ENCODE measurements at regions not wholly inside any gene's neighbourhood (a gene's known extent, or its start where the extent isn't known, plus 50 kb on each side); places are given as distances from the start of the nearest gene placed in this dataset.

DNA sequence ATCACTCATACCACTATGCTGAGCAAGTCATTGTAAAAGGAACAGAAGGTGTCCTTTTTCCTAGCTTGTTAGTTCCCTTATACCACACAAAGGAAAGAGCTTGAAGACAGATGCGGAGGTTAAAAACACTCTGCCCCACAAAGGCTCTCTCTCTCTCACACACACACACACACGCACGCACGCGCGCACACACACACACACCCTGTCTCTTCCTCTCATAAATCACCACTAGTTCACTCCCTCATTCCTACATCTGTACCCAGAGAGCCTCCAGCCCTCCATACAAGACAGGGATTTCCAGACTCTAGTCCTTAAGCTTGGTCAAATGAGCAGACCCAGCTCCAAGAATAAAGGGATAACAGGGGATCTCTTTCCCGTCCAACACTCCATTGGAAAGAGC lies 120.1 kb upstream of the THBS1 start:
- Histone ChIP-seq H3K9me2 (replicated peaks; ENCODE audit: insufficient read depth, low read length) (no peaks in the 10 kb centered on the region), H3K4me1 (ENCODE audit: low read length) (no peaks in the 10 kb centered on the region), H2AFZ (ENCODE audit: low read length) (no peak overlapping the region), H4K20me1 (ENCODE audit: insufficient read depth, low read length) (no peaks in the 10 kb centered on the region), H3K36me3 (replicated peaks; ENCODE audit: insufficient read depth, low read length) (no peaks in the 10 kb centered on the region), H3K9ac (ENCODE audit: low read length) (no peak overlapping the region), H3K27me3 (replicated peaks; ENCODE audit: insufficient read depth, low read length) (no peaks in the 10 kb centered on the region), H3F3A (ENCODE audit: insufficient read depth, low read length) (no peaks in the 10 kb centered on the region), H3K4me3 (ENCODE audit: low read length) (no peak overlapping the region), H3K4me2 (ENCODE audit: low read depth, low read length) (no peak overlapping the region), H3K79me2 (ENCODE audit: low read length) (no peaks in the 10 kb centered on the region), H3K9me3 (replicated peaks; ENCODE audit: insufficient read depth, low read length) (no peaks in the 10 kb centered on the region), H3K27ac (ENCODE audit: low read length) (no peak overlapping the region)
- TF ChIP-seq EZH2 (optimal IDR thresholded peaks at IDR 0.05; ENCODE audit: low read depth, low read length) (no peak), EZH2phosphoT487 (IDR thresholded peaks at IDR 0.05; ENCODE audit: low read length) (no peak)
- TF ChIP-seq, protein P1, sequence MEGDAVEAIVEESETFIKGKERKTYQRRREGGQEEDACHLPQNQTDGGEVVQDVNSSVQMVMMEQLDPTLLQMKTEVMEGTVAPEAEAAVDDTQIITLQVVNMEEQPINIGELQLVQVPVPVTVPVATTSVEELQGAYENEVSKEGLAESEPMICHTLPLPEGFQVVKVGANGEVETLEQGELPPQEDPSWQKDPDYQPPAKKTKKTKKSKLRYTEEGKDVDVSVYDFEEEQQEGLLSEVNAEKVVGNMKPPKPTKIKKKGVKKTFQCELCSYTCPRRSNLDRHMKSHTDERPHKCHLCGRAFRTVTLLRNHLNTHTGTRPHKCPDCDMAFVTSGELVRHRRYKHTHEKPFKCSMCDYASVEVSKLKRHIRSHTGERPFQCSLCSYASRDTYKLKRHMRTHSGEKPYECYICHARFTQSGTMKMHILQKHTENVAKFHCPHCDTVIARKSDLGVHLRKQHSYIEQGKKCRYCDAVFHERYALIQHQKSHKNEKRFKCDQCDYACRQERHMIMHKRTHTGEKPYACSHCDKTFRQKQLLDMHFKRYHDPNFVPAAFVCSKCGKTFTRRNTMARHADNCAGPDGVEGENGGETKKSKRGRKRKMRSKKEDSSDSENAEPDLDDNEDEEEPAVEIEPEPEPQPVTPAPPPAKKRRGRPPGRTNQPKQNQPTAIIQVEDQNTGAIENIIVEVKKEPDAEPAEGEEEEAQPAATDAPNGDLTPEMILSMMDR (IDR thresholded peaks at IDR 0.05; ENCODE audit: low read length) = no peak
- no peak for DNase-seq

DNA sequence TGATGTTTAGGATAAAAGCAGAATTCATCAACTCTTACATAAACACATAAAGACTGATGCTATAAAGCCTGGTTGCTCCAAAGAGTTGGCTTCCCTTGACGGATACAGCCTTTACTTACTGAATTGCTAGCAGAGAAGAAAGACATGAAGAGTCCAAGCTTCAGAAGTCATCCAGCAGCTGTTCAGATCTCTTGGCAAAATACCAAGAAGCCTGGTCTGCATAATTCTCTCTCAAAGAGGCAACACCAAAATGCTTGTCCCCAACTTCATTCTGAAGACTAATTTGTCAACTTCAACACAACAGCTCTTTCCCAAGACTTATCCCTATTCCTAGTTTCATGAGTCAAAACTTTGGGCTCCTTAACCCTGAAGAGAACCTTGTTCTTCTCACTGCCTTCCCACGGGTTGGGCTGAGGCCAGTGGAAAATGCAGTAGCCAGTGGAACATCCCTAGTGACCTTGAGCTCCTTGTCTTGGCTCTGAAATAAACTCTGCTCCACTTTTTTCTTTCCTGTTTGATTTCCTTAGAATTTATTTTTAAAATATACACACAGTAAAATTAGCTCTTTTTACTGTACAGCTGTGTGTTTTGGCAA lies 119.2 kb upstream of the THBS1 start:
- H3K4me1 ChIP-seq (ENCODE audit: low read length) = no peaks in the 10 kb centered on the region
- no peaks in the 10 kb centered on the region for H3K9me3 ChIP-seq (replicated peaks; ENCODE audit: insufficient read depth, low read length)
- H2AFZ ChIP-seq (ENCODE audit: low read length) = no peak overlapping the region
- no peaks in the 10 kb centered on the region for H3K36me3 ChIP-seq (replicated peaks; ENCODE audit: insufficient read depth, low read length)
- no peak overlapping the region for H3K9ac ChIP-seq (ENCODE audit: low read length)
- TF ChIP-seq EZH2phosphoT487 (IDR thresholded peaks at IDR 0.05; ENCODE audit: low read length) (no peak), EZH2 (optimal IDR thresholded peaks at IDR 0.05; ENCODE audit: low read depth, low read length) (no peak)
- TF ChIP-seq, protein P1 (IDR thresholded peaks at IDR 0.05; ENCODE audit: low read length) = no peak
- no peaks in the 10 kb centered on the region for H3K9me2 ChIP-seq (replicated peaks; ENCODE audit: insufficient read depth, low read length)
- H3K79me2 ChIP-seq (ENCODE audit: low read length) = no peaks in the 10 kb centered on the region
- H3K27me3 ChIP-seq (replicated peaks; ENCODE audit: insufficient read depth, low read length) = no peaks in the 10 kb centered on the region
- H3K27ac ChIP-seq (ENCODE audit: low read length) = no peak overlapping the region
- H4K20me1 ChIP-seq (ENCODE audit: insufficient read depth, low read length) = no peaks in the 10 kb centered on the region
- H3K4me3 ChIP-seq (ENCODE audit: low read length) = no peak overlapping the region
- H3F3A ChIP-seq (ENCODE audit: insufficient read depth, low read length) = no peaks in the 10 kb centered on the region
- DNase-seq = no peak
- no peak overlapping the region for H3K4me2 ChIP-seq (ENCODE audit: low read depth, low read length)

DNA sequence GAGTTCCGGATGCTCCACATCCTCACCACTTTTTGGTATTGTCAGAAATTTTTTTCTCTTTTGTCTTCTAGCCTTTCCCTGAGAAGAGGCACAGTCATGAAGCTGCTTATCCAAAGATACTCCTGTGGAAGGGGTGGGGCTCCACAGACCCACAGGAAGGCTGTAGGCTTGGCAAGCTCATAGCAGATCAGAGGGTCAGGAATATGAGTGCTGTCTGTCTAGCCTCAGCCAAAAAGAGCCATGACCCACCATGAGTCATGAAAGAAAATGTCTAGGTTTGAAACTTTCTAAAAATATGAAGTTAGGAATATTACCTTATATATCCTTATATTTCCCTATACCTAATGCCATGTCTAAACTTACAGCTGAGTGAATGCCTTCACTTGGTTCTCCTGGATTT lies 118.2 kb upstream of the THBS1 start:
- Histone ChIP-seq H3K9me2 (replicated peaks; ENCODE audit: insufficient read depth, low read length) (no peaks in the 10 kb centered on the region), H2AFZ (ENCODE audit: low read length) (no peak overlapping the region), H3K9ac (ENCODE audit: low read length) (no peak overlapping the region), H3K27ac (ENCODE audit: low read length) (no peak overlapping the region), H3K4me2 (ENCODE audit: low read depth, low read length) (no peak overlapping the region), H3K79me2 (ENCODE audit: low read length) (no peaks in the 10 kb centered on the region), H3K4me3 (ENCODE audit: low read length) (no peak overlapping the region), H3K4me1 (ENCODE audit: low read length) (no peaks in the 10 kb centered on the region), H3K27me3 (replicated peaks; ENCODE audit: insufficient read depth, low read length) (no peaks in the 10 kb centered on the region), H3F3A (ENCODE audit: insufficient read depth, low read length) (no peaks in the 10 kb centered on the region), H4K20me1 (ENCODE audit: insufficient read depth, low read length) (no peaks in the 10 kb centered on the region), H3K36me3 (replicated peaks; ENCODE audit: insufficient read depth, low read length) (no peaks in the 10 kb centered on the region), H3K9me3 (replicated peaks; ENCODE audit: insufficient read depth, low read length) (no peaks in the 10 kb centered on the region)
- TF ChIP-seq EZH2phosphoT487 (IDR thresholded peaks at IDR 0.05; ENCODE audit: low read length) = no peak
- TF ChIP-seq EZH2 (optimal IDR thresholded peaks at IDR 0.05; ENCODE audit: low read depth, low read length) = no peak
- TF ChIP-seq, protein P1 (IDR thresholded peaks at IDR 0.05; ENCODE audit: low read length) = no peak
- DNase-seq = no peak

Data from MM.1S (cell line).